HEK293 (cell line): ENCODE measurements at regions not wholly inside any gene's neighbourhood (a gene's known extent, or its start where the extent isn't known, plus 50 kb on each side); places are given as distances from the start of the nearest gene placed in this dataset.

Source experiments
- CTCF ChIA-PET: fragments of 350-600 bp; formaldehyde crosslinking; extraction: SDS; loops from one replicate; lab custom pipeline; 2021; ENCODE audit warnings: antibody characterized with exemption; lab: Yijun Ruan, JAX
- POLR2A ChIA-PET: fragments of 300-600 bp; formaldehyde crosslinking; extraction: SDS; loops from one replicate; lab custom pipeline; 2020; ENCODE audit warnings: antibody characterized with exemption, inconsistent platforms; lab: Yijun Ruan, JAX
- H3K27ac ChIP-seq: fragments of 200-500 bp; sonication (Bioruptor generic); 2 replicates; pipeline ENCODE4 v1.5.1; 2014; ENCODE audit warnings: low read depth, low read length, control low read depth, inconsistent platforms; ENCODE audit errors: extremely low read depth
- H3K36me3 ChIP-seq, 2 experiments: fragments of 200-500 bp in 1 of 2; sonication (Bioruptor generic) in 1 of 2; 1 replicate in 1 of 2; 2 replicates in 1 of 2; pipeline ENCODE4 v1.5.1; 2014 to 2017; ENCODE audit warnings: inconsistent platforms in 2 of 2, low read length in 2 of 2; ENCODE audit not compliant: control insufficient read depth in 2 of 2, insufficient read depth in 1 of 2
- H3K4me1 ChIP-seq: fragments of 200-500 bp; sonication (Bioruptor generic); 2 replicates; pipeline ENCODE4 v1.5.1; 2014; ENCODE audit warnings: mild to moderate bottlenecking, low read length, inconsistent platforms; ENCODE audit not compliant: control insufficient read depth, insufficient read depth
- H3K4me3 ChIP-seq: 2 replicates; pipeline ENCODE4 v1.5.1; 2011; ENCODE audit warnings: low read depth, mild to moderate bottlenecking, control low read depth, low read length, moderate library complexity
- H3K9me3 ChIP-seq: fragments of 200-500 bp; sonication (Bioruptor generic); 2 replicates; pipeline ENCODE4 v1.5.1; 2014; ENCODE audit warnings: low read depth, low read length, inconsistent platforms; ENCODE audit not compliant: control insufficient read depth, insufficient read depth
- GLI2 ChIP-seq: fragments of 450-650 bp; formaldehyde crosslinking; IDR thresholded peaks from 2 replicates; pipeline ENCODE4; 2017; ENCODE audit warnings: missing biosample characterization, missing genetic modification characterization, low read depth, borderline replicate concordance
- GLIS2 ChIP-seq: fragments of 450-650 bp; formaldehyde crosslinking; IDR thresholded peaks from 2 replicates; pipeline ENCODE4 v1.5.1; 2016; ENCODE audit warnings: missing biosample characterization, missing genetic modification characterization
- HOXA7 ChIP-seq: sonication (generic); formaldehyde crosslinking; IDR thresholded peaks from 2 replicates; pipeline ENCODE4 v1.8.1; 2022; ENCODE audit warnings: missing genetic modification reagents, borderline replicate concordance
- KLF1 ChIP-seq: fragments of 450-650 bp; formaldehyde crosslinking; IDR thresholded peaks from 2 replicates; pipeline ENCODE4 v1.5.1; 2016; ENCODE audit warnings: missing biosample characterization, missing genetic modification characterization
- PRDM1 ChIP-seq: fragments of 450-650 bp; formaldehyde crosslinking; IDR thresholded peaks from 2 replicates; pipeline ENCODE4; 2016; ENCODE audit warnings: missing biosample characterization, missing genetic modification characterization
- PRDM6 ChIP-seq: fragments of 450-650 bp; formaldehyde crosslinking; IDR thresholded peaks from 2 replicates; pipeline ENCODE4 v1.5.1; 2017; ENCODE audit warnings: missing biosample characterization, missing genetic modification characterization
- REPIN1 ChIP-seq: fragments of 450-650 bp; formaldehyde crosslinking; IDR thresholded peaks from 2 replicates; pipeline ENCODE4 v1.5.1; 2017; ENCODE audit warnings: missing biosample characterization, missing genetic modification characterization, low read depth
- SALL2 ChIP-seq: fragments of 450-650 bp; formaldehyde crosslinking; IDR thresholded peaks from 2 replicates; pipeline ENCODE4 v1.5.0; 2017; ENCODE audit warnings: missing biosample characterization, mild to moderate bottlenecking, missing genetic modification characterization, borderline replicate concordance
- SCRT1 ChIP-seq: fragments of 450-650 bp; formaldehyde crosslinking; IDR thresholded peaks from 2 replicates; pipeline ENCODE4 v1.5.1; 2016; ENCODE audit warnings: missing biosample characterization, missing genetic modification characterization, borderline replicate concordance
- TCF7L2 ChIP-seq: IDR thresholded peaks from 2 replicates; pipeline ENCODE4 v1.6.1; 2011; ENCODE audit warnings: low read depth, mild to moderate bottlenecking, inconsistent platforms, low read length, moderate library complexity, borderline replicate concordance
- ZBTB20 ChIP-seq: fragments of 450-650 bp; formaldehyde crosslinking; IDR thresholded peaks from 2 replicates; pipeline ENCODE4 v1.5.1; 2016; ENCODE audit warnings: missing biosample characterization, missing genetic modification characterization
- ZFP41 ChIP-seq: fragments of 450-650 bp; formaldehyde crosslinking; IDR thresholded peaks from 2 replicates; pipeline ENCODE4 v1.5.1; 2016; ENCODE audit warnings: missing biosample characterization, missing genetic modification characterization, borderline replicate concordance
- ZNF157 ChIP-seq: fragments of 450-650 bp; formaldehyde crosslinking; IDR thresholded peaks from 2 replicates; pipeline ENCODE4 v1.5.1; 2016; ENCODE audit warnings: missing biosample characterization, missing genetic modification characterization
- ZNF214 ChIP-seq: fragments of 450-650 bp; formaldehyde crosslinking; IDR thresholded peaks from 2 replicates; pipeline ENCODE4 v1.5.1; 2017; ENCODE audit warnings: missing biosample characterization, mild to moderate bottlenecking, missing genetic modification characterization, borderline replicate concordance
- ZNF223 ChIP-seq: fragments of 450-650 bp; formaldehyde crosslinking; IDR thresholded peaks from 2 replicates; pipeline ENCODE4 v1.5.1; 2016; ENCODE audit warnings: missing biosample characterization, missing genetic modification characterization
- ZNF280D ChIP-seq: fragments of 450-650 bp; formaldehyde crosslinking; IDR thresholded peaks from 2 replicates; pipeline ENCODE4 v1.5.1; 2016; ENCODE audit warnings: missing biosample characterization, missing genetic modification characterization
- ZNF366 ChIP-seq: fragments of 450-650 bp; formaldehyde crosslinking; conservative IDR thresholded peaks from 2 replicates; pipeline ENCODE4 v1.5.1; 2016; ENCODE audit warnings: missing biosample characterization, missing genetic modification characterization
- ZNF48 ChIP-seq: fragments of 450-650 bp; formaldehyde crosslinking; IDR thresholded peaks from 2 replicates; pipeline ENCODE4 v1.5.1; 2016; ENCODE audit warnings: missing biosample characterization, missing genetic modification characterization
- ZNF600 ChIP-seq: fragments of 450-650 bp; formaldehyde crosslinking; IDR thresholded peaks from 2 replicates; pipeline ENCODE4 v1.5.1; 2016; ENCODE audit warnings: missing biosample characterization, missing genetic modification characterization
- ZNF623 ChIP-seq: fragments of 450-650 bp; formaldehyde crosslinking; IDR thresholded peaks from 2 replicates; pipeline ENCODE4 v1.5.1; 2016; ENCODE audit warnings: missing biosample characterization, missing genetic modification characterization
- ZNF629 ChIP-seq: fragments of 450-650 bp; formaldehyde crosslinking; IDR thresholded peaks from 2 replicates; pipeline ENCODE4 v1.5.1; 2017; ENCODE audit warnings: missing biosample characterization, missing genetic modification characterization
- ZNF777 ChIP-seq: fragments of 450-650 bp; formaldehyde crosslinking; IDR thresholded peaks from 2 replicates; pipeline ENCODE4 v1.5.1; 2017; ENCODE audit warnings: missing biosample characterization, missing genetic modification characterization, borderline replicate concordance
- ZNF785 ChIP-seq: fragments of 450-650 bp; formaldehyde crosslinking; IDR thresholded peaks from 2 replicates; pipeline ENCODE4 v1.5.1; 2016; ENCODE audit warnings: missing biosample characterization, missing genetic modification characterization
- ZNF837 ChIP-seq: fragments of 450-650 bp; formaldehyde crosslinking; IDR thresholded peaks from 2 replicates; pipeline ENCODE4 v1.5.1; 2016; ENCODE audit warnings: missing biosample characterization, missing genetic modification characterization
- ZXDB ChIP-seq: fragments of 450-650 bp; formaldehyde crosslinking; IDR thresholded peaks from 2 replicates; pipeline ENCODE4 v1.5.1; 2016; ENCODE audit warnings: missing biosample characterization, missing genetic modification characterization
- TF ChIP-seq, protein P1 (sequence below): fragments of 450-650 bp; formaldehyde crosslinking; IDR thresholded peaks from 2 replicates; pipeline ENCODE4 v1.5.1; 2016; ENCODE audit warnings: missing biosample characterization, missing genetic modification characterization
- TF ChIP-seq, protein P2 (sequence below): fragments of 450-650 bp; formaldehyde crosslinking; IDR thresholded peaks from 2 replicates; pipeline ENCODE4 v1.5.1; 2016; ENCODE audit warnings: missing biosample characterization, missing genetic modification characterization

DNA sequence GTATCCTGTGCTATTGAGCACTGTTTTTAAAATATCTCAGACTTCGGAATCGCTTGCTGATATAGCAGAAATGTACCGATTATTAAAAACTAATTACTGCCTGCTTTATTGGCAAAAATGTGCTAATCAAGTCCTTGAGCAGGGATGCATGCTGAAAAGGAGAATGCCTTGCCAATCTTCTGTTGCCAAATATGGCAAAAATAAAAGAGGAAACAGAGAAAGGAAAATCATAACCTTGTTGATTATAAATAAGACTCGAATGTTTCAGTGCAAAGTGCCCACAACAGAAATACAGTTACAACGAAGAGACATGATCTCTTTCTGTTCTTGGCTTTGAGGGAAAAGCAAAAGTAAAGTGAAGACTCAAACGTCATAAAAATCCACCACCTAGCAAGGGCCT lies 248.5 kb downstream of the TMEM182 start:
- TF ChIP-seq REPIN1 (tag by site-specific recombination) = no peak
- no peak for TF ChIP-seq ZNF837 (tag by site-specific recombination)
- TF ChIP-seq KLF1 (tag by site-specific recombination) = no peak
- TF ChIP-seq ZXDB (tag by site-specific recombination) = no peak
- TF ChIP-seq ZNF157 (tag by site-specific recombination) = no peak
- no peak for TF ChIP-seq GLI2
- no peak for TF ChIP-seq ZFP41 (tag by site-specific recombination)
- no peak for TF ChIP-seq ZNF629 (tag by site-specific recombination)
- no peak for TF ChIP-seq PRDM1 (tag by site-specific recombination)
- no peak for TF ChIP-seq TCF7L2
- TF ChIP-seq, protein P1, sequence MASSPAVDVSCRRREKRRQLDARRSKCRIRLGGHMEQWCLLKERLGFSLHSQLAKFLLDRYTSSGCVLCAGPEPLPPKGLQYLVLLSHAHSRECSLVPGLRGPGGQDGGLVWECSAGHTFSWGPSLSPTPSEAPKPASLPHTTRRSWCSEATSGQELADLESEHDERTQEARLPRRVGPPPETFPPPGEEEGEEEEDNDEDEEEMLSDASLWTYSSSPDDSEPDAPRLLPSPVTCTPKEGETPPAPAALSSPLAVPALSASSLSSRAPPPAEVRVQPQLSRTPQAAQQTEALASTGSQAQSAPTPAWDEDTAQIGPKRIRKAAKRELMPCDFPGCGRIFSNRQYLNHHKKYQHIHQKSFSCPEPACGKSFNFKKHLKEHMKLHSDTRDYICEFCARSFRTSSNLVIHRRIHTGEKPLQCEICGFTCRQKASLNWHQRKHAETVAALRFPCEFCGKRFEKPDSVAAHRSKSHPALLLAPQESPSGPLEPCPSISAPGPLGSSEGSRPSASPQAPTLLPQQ (tag by site-specific recombination) = no peak
- no peaks in the 10 kb centered on the region for H3K9me3 ChIP-seq
- ChIA-PET CTCF (no interaction called here), POLR2A (no interaction called here)
- H3K4me1 ChIP-seq = no peaks in the 10 kb centered on the region
- no peaks in the 10 kb centered on the region for H3K36me3 ChIP-seq
- no peak overlapping the region for H3K27ac ChIP-seq
- H3K4me3 ChIP-seq = no peak overlapping the region

GRCh38 chr2:103010751-103011150 lies 248.9 kb downstream of the TMEM182 start:
- Histone ChIP-seq H3K4me1 (no peaks in the 10 kb centered on the region), H3K36me3 (no peaks in the 10 kb centered on the region), H3K9me3 (no peaks in the 10 kb centered on the region), H3K4me3 (no peak overlapping the region), H3K27ac (no peak overlapping the region)
- TF ChIP-seq ZNF629 (tag by site-specific recombination) = no peak
- TF ChIP-seq ZNF366 (tag by site-specific recombination) = no peak
- TF ChIP-seq SALL2 (tag by site-specific recombination) = no peak
- TF ChIP-seq ZNF785 (tag by site-specific recombination) = no peak
- TF ChIP-seq, protein P2, sequence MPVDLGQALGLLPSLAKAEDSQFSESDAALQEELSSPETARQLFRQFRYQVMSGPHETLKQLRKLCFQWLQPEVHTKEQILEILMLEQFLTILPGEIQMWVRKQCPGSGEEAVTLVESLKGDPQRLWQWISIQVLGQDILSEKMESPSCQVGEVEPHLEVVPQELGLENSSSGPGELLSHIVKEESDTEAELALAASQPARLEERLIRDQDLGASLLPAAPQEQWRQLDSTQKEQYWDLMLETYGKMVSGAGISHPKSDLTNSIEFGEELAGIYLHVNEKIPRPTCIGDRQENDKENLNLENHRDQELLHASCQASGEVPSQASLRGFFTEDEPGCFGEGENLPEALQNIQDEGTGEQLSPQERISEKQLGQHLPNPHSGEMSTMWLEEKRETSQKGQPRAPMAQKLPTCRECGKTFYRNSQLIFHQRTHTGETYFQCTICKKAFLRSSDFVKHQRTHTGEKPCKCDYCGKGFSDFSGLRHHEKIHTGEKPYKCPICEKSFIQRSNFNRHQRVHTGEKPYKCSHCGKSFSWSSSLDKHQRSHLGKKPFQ (tag by site-specific recombination) = no peak
- no peak for TF ChIP-seq HOXA7 (CRISPR knock-in tag)
- no peak for TF ChIP-seq PRDM6 (tag by site-specific recombination)
- no peak for TF ChIP-seq ZNF214 (tag by site-specific recombination)
- no peak for TF ChIP-seq ZNF223 (tag by site-specific recombination)
- CTCF ChIA-PET = no interaction called here
- POLR2A ChIA-PET = no interaction called here

- TF ChIP-seq ZNF623 (tag by site-specific recombination) (no peak), SCRT1 (tag by site-specific recombination) (no peak), ZNF777 (tag by site-specific recombination) (no peak), ZBTB20 (tag by site-specific recombination) (no peak), GLIS2 (tag by site-specific recombination) (no peak), ZNF280D (tag by site-specific recombination) (no peak), ZNF48 (no peak), ZNF600 (no peak)
- Histone ChIP-seq H3K4me1 (no peaks in the 10 kb centered on the region), H3K27ac (no peak overlapping the region), H3K4me3 (no peak overlapping the region), H3K36me3 (no peaks in the 10 kb centered on the region), H3K9me3 (no peaks in the 10 kb centered on the region)
- ChIA-PET POLR2A (no interaction called here), CTCF (interaction anchor here (0.6 kb wide), 1 partner anchor 225 kb away, joined by 3 read pairs; no protein-coding TSS in a partner anchor)
Measured at GRCh38 chr2:103012590-103012989, 250.8 kb downstream of the TMEM182 start.
